ENCODE measurements at regions not wholly inside any gene's neighbourhood (a gene's known extent, or its start where the extent isn't known, plus 50 kb on each side); places are given as distances from the start of the nearest gene placed in this dataset.

GRCh38 chr12:113726254-113726819 is 239.8 kb downstream of the RBM19 start:
- no peak for DNase-seq (ENCODE audit: low spot score)
- no peak for TF ChIP-seq CTCF (IDR thresholded peaks at IDR 0.05; ENCODE audit: extremely low read depth, missing control alignments)

GRCh38 chr12:113725557-113725876 is 240.6 kb downstream of the RBM19 start:
- no peak for TF ChIP-seq CTCF (IDR thresholded peaks at IDR 0.05; ENCODE audit: extremely low read depth, missing control alignments)
- DNase-seq (ENCODE audit: low spot score), result no peak

- no peak for TF ChIP-seq CTCF (IDR thresholded peaks at IDR 0.05; ENCODE audit: extremely low read depth, missing control alignments)
- no peak for DNase-seq (ENCODE audit: low spot score)
Observed at GRCh38 chr12:113724794-113725556, 241.2 kb downstream of the RBM19 start.

- TF ChIP-seq CTCF (IDR thresholded peaks at IDR 0.05; ENCODE audit: extremely low read depth, missing control alignments), result no peak
- no peak for DNase-seq (ENCODE audit: low spot score)
Observed at GRCh38 chr12:113723631-113724030, 242.5 kb downstream of the RBM19 start.

- no peak for TF ChIP-seq CTCF (IDR thresholded peaks at IDR 0.05; ENCODE audit: extremely low read depth, missing control alignments)
- no peak for DNase-seq (ENCODE audit: low spot score)
Observed at GRCh38 chr12:113722747-113723146, 243.4 kb downstream of the RBM19 start.

- no peak for DNase-seq (ENCODE audit: low spot score)
- no peak for TF ChIP-seq CTCF (IDR thresholded peaks at IDR 0.05; ENCODE audit: extremely low read depth, missing control alignments)
Observed at GRCh38 chr12:113720629-113721028, 245.5 kb downstream of the RBM19 start.

- no peak for DNase-seq (ENCODE audit: low spot score)
- no peak for TF ChIP-seq CTCF (IDR thresholded peaks at IDR 0.05; ENCODE audit: extremely low read depth, missing control alignments)
Observed at GRCh38 chr12:113719911-113720591, 246.1 kb downstream of the RBM19 start.

Data from GM20000 (cell line).